ENCODE measurements at regions not wholly inside any gene's neighbourhood (a gene's known extent, or its start where the extent isn't known, plus 50 kb on each side); places are given as distances from the start of the nearest gene placed in this dataset.

- no peak for ATAC-seq
- Mint-ChIP-seq H3K27ac (no peak overlapping the region), H3K4me3 (no peak overlapping the region), H3K4me1 (peaks cover 6% of the 10 kb centered on the region), H3K27me3 (peaks cover 7% of the 10 kb centered on the region), H3K36me3 (ENCODE audit: low read depth) (no peaks in the 10 kb centered on the region)
- H3K9me3 ChIP-seq (ENCODE audit: control insufficient read depth, low read length, poor library complexity, severe bottlenecking): no peaks in the 10 kb centered on the region
- DNase-seq: no peak
Observed at GRCh38 chr5:175765858-175766257, 105.5 kb upstream of the CPLX2 start.

DNA sequence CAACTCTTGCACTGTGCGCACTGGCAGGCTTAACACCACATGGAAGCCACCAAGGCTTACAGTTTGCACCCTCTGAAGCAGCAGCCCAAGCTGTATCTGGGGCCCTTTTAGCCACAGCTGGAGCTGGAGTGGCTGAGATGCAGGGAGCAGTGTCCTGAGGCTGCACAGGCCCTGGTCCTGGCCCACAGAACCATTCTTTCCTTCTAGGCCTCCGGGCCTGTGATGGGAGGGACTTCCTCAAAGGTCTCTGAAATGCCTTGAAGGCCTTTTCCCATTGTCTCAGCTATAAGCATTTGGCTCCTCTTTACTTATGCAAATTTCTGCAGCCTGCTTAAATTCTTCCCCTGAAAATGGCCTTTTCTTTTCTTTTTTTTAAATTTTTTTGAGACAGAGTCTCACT is 104.4 kb upstream of the CPLX2 start:
- DNase-seq (no peak), ATAC-seq (no peak)
- no peaks in the 10 kb centered on the region for H3K36me3 Mint-ChIP-seq (ENCODE audit: low read depth)
- H3K4me3 Mint-ChIP-seq: no peak overlapping the region
- H3K4me1 Mint-ChIP-seq: peaks cover 6% of the 10 kb centered on the region
- H3K9me3 ChIP-seq (ENCODE audit: control insufficient read depth, low read length, poor library complexity, severe bottlenecking): no peaks in the 10 kb centered on the region
- H3K27ac Mint-ChIP-seq: no peak overlapping the region
- H3K27me3 Mint-ChIP-seq: peaks cover 16% of the 10 kb centered on the region

- ATAC-seq: no peak
- no peak overlapping the region for H3K4me3 Mint-ChIP-seq
Observed at GRCh38 chr5:175772747-175773533, 98.4 kb upstream of the CPLX2 start.

GRCh38 chr5:175773534-175774070 is 97.8 kb upstream of the CPLX2 start:
- H3K27me3 Mint-ChIP-seq: peaks cover 46% of the 10 kb centered on the region

More at GRCh38 chr5:175772747-175773533, 98.4 kb upstream of the CPLX2 start:
- DNase-seq: no peak
- no peaks in the 10 kb centered on the region for H3K4me1 Mint-ChIP-seq
- H3K27me3 Mint-ChIP-seq: peaks cover 46% of the 10 kb centered on the region
- peaks cover 6% of the 10 kb centered on the region for H3K36me3 Mint-ChIP-seq (ENCODE audit: low read depth)
- no peak overlapping the region for H3K27ac Mint-ChIP-seq
- H3K9me3 ChIP-seq (ENCODE audit: control insufficient read depth, low read length, poor library complexity, severe bottlenecking): no peaks in the 10 kb centered on the region

GRCh38 chr5:175775416-175775815 is 96.0 kb upstream of the CPLX2 start:
- Mint-ChIP-seq H3K4me3 (no peak overlapping the region), H3K4me1 (no peaks in the 10 kb centered on the region), H3K27ac (no peak overlapping the region), H3K27me3 (peaks cover 43% of the 10 kb centered on the region), H3K36me3 (ENCODE audit: low read depth) (peaks cover 6% of the 10 kb centered on the region)
- no peak for ATAC-seq
- no peaks in the 10 kb centered on the region for H3K9me3 ChIP-seq (ENCODE audit: control insufficient read depth, low read length, poor library complexity, severe bottlenecking)
- no peak for DNase-seq

More at GRCh38 chr5:175773534-175774070, 97.8 kb upstream of the CPLX2 start:
- no peaks in the 10 kb centered on the region for H3K9me3 ChIP-seq (ENCODE audit: control insufficient read depth, low read length, poor library complexity, severe bottlenecking)
- no peak for ATAC-seq
- H3K4me1 Mint-ChIP-seq: no peaks in the 10 kb centered on the region
- DNase-seq: no peak
- peaks cover 6% of the 10 kb centered on the region for H3K36me3 Mint-ChIP-seq (ENCODE audit: low read depth)
- H3K27ac Mint-ChIP-seq: no peak overlapping the region
- H3K4me3 Mint-ChIP-seq: no peak overlapping the region

GRCh38 chr5:175778951-175779503 is 92.4 kb upstream of the CPLX2 start:
- H3K4me1 Mint-ChIP-seq: no peaks in the 10 kb centered on the region
- no peaks in the 10 kb centered on the region for H3K9me3 ChIP-seq (ENCODE audit: control insufficient read depth, low read length, poor library complexity, severe bottlenecking)
- no peak overlapping the region for H3K4me3 Mint-ChIP-seq
- ATAC-seq (no peak), DNase-seq (no peak)
- H3K27ac Mint-ChIP-seq: no peak overlapping the region
- H3K27me3 Mint-ChIP-seq: peaks cover 34% of the 10 kb centered on the region
- peaks cover 6% of the 10 kb centered on the region for H3K36me3 Mint-ChIP-seq (ENCODE audit: low read depth)

DNA sequence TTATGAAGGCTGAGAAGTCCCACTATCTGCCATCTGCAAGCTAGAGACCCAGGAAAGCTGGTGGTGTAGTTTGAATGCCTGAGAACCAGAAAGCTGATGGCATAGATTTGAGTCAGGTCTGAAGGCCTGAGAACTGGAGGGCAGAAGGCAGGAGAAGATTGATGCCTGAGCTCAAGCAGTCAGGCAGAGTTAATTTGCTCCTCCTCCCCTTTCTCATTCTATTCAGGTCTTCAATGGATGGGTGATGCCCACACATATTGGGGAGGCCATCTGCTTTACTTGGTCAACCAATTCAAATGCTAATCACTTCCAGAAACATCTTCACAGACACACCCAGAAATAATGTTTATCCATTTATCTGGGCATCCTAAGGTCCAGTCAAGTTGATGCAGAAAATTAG is 87.6 kb upstream of the CPLX2 start:
- no peak overlapping the region for H3K27ac Mint-ChIP-seq
- no peak for DNase-seq
- H3K4me1 Mint-ChIP-seq: no peaks in the 10 kb centered on the region
- H3K9me3 ChIP-seq (ENCODE audit: control insufficient read depth, low read length, poor library complexity, severe bottlenecking): peaks cover 4% of the 10 kb centered on the region
- peaks cover 4% of the 10 kb centered on the region for H3K36me3 Mint-ChIP-seq (ENCODE audit: low read depth)
- H3K27me3 Mint-ChIP-seq: peaks cover 21% of the 10 kb centered on the region
- no peak overlapping the region for H3K4me3 Mint-ChIP-seq
- no peak for ATAC-seq

GRCh38 chr5:175784230-175784629 is 87.1 kb upstream of the CPLX2 start:
- peaks cover 21% of the 10 kb centered on the region for H3K27me3 Mint-ChIP-seq
- no peaks in the 10 kb centered on the region for H3K4me1 Mint-ChIP-seq
- no peak overlapping the region for H3K4me3 Mint-ChIP-seq
- no peak overlapping the region for H3K27ac Mint-ChIP-seq
- H3K36me3 Mint-ChIP-seq (ENCODE audit: low read depth): peaks cover 4% of the 10 kb centered on the region
- DNase-seq: no peak
- peaks cover 4% of the 10 kb centered on the region for H3K9me3 ChIP-seq (ENCODE audit: control insufficient read depth, low read length, poor library complexity, severe bottlenecking)
- no peak for ATAC-seq

DNA sequence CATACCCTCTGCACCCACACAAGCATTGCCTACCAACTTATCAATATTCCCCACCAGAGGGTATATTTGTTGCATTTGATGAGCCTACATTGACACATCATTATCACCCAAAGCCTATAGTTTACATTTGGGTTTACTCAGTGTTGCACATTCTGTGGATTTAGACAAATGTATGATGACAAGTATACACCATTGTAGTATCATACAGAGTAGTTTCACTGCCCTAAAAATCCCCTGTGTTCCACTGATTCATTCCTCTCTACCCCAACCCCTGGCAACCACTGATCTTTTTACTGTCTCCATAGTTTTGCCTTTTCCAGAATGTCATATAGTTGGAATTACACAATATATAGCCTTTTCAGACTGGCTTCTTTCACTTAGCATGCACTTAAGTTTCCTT is 85.7 kb upstream of the CPLX2 start:
- ATAC-seq (no peak), DNase-seq (no peak)
- Mint-ChIP-seq H3K27me3 (peaks cover 21% of the 10 kb centered on the region), H3K36me3 (ENCODE audit: low read depth) (peaks cover 4% of the 10 kb centered on the region), H3K27ac (no peak overlapping the region), H3K4me3 (no peak overlapping the region), H3K4me1 (no peaks in the 10 kb centered on the region)
- H3K9me3 ChIP-seq (ENCODE audit: control insufficient read depth, low read length, poor library complexity, severe bottlenecking): peaks cover 4% of the 10 kb centered on the region

DNA sequence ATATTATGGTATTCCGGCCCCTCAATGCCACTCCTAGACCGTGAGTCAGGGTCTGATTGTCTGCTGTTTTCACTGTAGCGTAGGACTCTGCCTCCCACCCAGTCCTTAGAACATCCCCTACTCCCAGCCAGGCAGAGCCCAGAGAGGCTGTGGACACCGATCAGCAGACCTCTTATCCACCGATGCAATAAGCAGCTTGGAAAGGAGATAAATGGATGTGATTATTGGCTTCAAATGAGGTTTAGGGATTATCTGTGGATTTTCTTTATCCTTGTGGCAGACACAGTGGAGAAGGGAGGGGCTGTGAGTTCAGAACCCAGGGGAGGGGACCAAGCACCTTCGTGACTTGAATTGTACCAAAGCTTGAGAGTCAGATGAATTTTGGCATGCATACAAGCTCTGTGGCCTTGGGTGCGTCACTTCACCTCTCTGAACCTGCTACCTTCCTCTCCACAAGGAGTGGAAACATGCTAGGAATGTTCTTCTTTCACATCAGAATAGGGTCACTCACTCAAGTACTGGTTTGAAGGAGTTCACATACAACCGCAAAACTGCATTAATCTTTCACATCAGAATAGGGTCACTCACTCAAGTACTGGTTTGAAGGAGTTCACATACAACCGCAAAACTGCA is 83.1 kb upstream of the CPLX2 start:
- Mint-ChIP-seq H3K27me3 (peaks cover 8% of the 10 kb centered on the region), H3K4me1 (no peaks in the 10 kb centered on the region), H3K4me3 (no peak overlapping the region), H3K27ac (no peak overlapping the region), H3K36me3 (ENCODE audit: low read depth) (peaks cover 4% of the 10 kb centered on the region)
- DNase-seq (no peak), ATAC-seq (no peak)
- peaks cover 4% of the 10 kb centered on the region for H3K9me3 ChIP-seq (ENCODE audit: control insufficient read depth, low read length, poor library complexity, severe bottlenecking)

DNA sequence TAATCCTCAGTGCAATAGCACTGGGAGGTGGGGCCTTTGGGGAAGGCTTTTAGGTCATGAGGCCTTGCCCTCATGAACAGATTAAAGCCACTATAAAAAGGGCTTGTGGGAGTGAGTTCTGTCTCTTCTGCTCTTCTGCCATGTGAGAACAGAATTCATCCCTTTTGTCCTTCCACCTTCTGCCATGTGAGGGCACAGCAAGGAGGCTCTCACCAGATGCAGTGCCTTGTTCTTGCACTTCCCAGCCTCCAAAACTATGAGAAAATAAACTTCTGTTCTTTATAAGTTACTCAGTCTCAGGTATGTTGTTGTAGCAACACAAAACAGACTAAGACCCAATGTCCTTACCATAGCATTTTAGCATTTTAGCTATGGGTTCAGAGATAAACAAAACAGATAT is 81.7 kb upstream of the CPLX2 start:
- Mint-ChIP-seq H3K36me3 (ENCODE audit: low read depth) (peaks cover 4% of the 10 kb centered on the region), H3K4me3 (no peak overlapping the region), H3K4me1 (no peaks in the 10 kb centered on the region), H3K27ac (no peak overlapping the region), H3K27me3 (peaks cover 12% of the 10 kb centered on the region)
- ATAC-seq (no peak), DNase-seq (no peak)
- H3K9me3 ChIP-seq (ENCODE audit: control insufficient read depth, low read length, poor library complexity, severe bottlenecking): peaks cover 4% of the 10 kb centered on the region

DNA sequence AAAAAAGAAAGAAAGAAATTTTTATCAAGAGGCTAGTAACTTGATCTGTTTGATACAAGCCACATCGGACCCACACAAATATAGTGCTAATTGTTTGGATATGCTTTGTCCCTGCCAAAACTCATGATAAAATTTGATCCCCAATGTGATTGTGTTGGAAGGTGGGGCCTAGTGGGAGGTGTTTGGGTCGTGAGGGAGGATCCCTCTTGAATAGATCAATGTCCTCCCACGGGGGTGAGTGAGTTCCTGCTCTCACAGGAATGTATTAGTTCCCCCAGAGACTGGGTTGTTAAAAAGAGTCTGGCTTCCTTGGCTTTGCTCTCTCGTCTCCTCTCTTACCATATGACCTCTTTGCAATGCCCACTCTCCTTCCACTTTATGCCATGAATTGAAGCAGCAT is 80.6 kb upstream of the CPLX2 start:
- H3K9me3 ChIP-seq (ENCODE audit: control insufficient read depth, low read length, poor library complexity, severe bottlenecking): peaks cover 4% of the 10 kb centered on the region
- ATAC-seq: no peak
- Mint-ChIP-seq H3K4me3 (no peak overlapping the region), H3K4me1 (peaks cover 1% of the 10 kb centered on the region), H3K27ac (no peak overlapping the region), H3K27me3 (peaks cover 20% of the 10 kb centered on the region), H3K36me3 (ENCODE audit: low read depth) (peaks cover 4% of the 10 kb centered on the region)
- DNase-seq: no peak

DNA sequence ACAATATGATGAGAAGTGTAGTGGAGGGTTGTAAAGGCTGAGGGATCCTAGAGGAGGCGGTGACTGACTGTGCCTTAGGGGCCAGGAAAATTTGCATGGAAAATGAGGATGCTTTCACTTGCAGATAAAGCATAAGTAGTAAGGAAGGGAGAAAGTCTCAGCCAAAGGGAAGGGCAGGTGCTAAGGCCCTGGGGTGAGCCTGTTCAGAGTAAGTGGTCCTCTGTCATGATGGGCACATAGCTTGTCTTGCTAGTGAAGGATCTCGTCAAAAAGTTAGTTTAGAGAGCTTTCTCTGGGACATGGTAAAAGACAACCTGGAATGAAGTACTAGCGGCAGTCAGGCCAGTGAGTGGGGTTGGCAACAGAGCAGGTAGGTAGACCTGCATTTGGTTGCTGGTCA is 75.4 kb upstream of the CPLX2 start:
- peaks cover 5% of the 10 kb centered on the region for H3K4me1 Mint-ChIP-seq
- H3K27ac Mint-ChIP-seq: no peak overlapping the region
- H3K27me3 Mint-ChIP-seq: peaks cover 48% of the 10 kb centered on the region
- no peak for ATAC-seq
- H3K4me3 Mint-ChIP-seq: no peak overlapping the region
- peaks cover 2% of the 10 kb centered on the region for H3K36me3 Mint-ChIP-seq (ENCODE audit: low read depth)
- no peaks in the 10 kb centered on the region for H3K9me3 ChIP-seq (ENCODE audit: control insufficient read depth, low read length, poor library complexity, severe bottlenecking)
- DNase-seq: no peak

Data from T-helper 17 cell (primary cell).